GM23248 (cell line): ENCODE measurements at regions not wholly inside any gene's neighbourhood (a gene's known extent, or its start where the extent isn't known, plus 50 kb on each side); places are given as distances from the start of the nearest gene placed in this dataset.
"Not testable (repeated sequence)": the region's sequence is repeated elsewhere in the genome, so short reads cannot be mapped to it uniquely, and the experiment has no call there.

ENCODE experiments used
- EZH2 ChIP-seq: fragments of 200-600 bp; sonication (generic); IDR thresholded peaks from 2 replicates; pipeline ENCODE4 v1.6.1; 2018; ENCODE audit warnings: antibody characterized with exemption, mild to moderate bottlenecking; ENCODE audit not compliant: insufficient read depth, poor library complexity, severe bottlenecking
- EZH2phosphoT487 ChIP-seq: fragments of 200-600 bp; sonication (generic); IDR thresholded peaks from 2 replicates; pipeline ENCODE4 v1.6.1; 2018; ENCODE audit warnings: antibody characterized with exemption, moderate library complexity, mild to moderate bottlenecking, low read depth; ENCODE audit not compliant: insufficient read depth

GRCh38 chr9:95680306-95680705 is 163.5 kb upstream of the PTCH1 start:
- TF ChIP-seq EZH2phosphoT487, EZH2: not testable (repeated sequence)
